ENCODE measurements at regions not wholly inside any gene's neighbourhood (a gene's known extent, or its start where the extent isn't known, plus 50 kb on each side); places are given as distances from the start of the nearest gene placed in this dataset.

DNA sequence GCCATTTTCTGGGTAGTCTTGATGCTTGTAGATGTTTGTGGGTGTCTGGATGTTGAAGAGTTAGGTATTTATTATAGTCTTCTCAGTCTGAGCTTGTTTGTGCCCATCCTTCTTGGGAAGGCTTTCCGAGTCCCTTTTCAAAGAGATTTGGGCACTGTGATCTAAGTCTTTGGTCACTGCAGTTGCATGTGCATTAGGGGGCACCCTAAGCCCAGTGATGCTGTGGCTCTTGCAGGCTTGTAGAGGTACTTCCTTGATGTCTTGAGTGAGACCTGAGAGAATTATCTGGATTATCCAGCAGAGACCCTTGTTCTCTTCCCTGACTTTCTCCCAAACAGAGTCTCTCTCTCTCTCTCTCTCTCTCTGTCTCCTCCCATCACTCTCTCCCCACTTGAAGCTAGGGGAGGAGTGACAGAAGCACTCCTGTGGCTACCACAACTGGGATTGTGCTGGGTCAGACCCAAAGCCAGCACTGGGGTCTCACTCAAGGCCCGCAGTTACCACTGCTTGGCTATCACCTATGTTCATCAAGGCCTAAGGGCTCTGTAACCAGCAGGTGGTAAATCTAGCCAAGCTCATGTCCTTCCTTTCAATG lies 68.5 kb downstream of the TMCO5A start:
- Histone ChIP-seq H3K9me3 (ENCODE audit: control insufficient read depth, low read length) (no peaks in the 10 kb centered on the region), H3K27me3 (replicated peaks; ENCODE audit: control insufficient read depth, insufficient read depth, low read length, poor library complexity, severe bottlenecking) (no peaks in the 10 kb centered on the region), H3K36me3 (ENCODE audit: control insufficient read depth, insufficient read depth, low read length) (no peaks in the 10 kb centered on the region), H3K4me3 (ENCODE audit: insufficient read depth, low read depth, low read length, poor library complexity, severe bottlenecking) (no peak overlapping the region), H3K4me1 (ENCODE audit: control insufficient read depth, insufficient read depth, low read length, poor library complexity, severe bottlenecking) (no peaks in the 10 kb centered on the region), H3K27ac (ENCODE audit: insufficient read depth, low read length, poor library complexity, severe bottlenecking) (no peak overlapping the region)
- no peak for DNase-seq

DNA sequence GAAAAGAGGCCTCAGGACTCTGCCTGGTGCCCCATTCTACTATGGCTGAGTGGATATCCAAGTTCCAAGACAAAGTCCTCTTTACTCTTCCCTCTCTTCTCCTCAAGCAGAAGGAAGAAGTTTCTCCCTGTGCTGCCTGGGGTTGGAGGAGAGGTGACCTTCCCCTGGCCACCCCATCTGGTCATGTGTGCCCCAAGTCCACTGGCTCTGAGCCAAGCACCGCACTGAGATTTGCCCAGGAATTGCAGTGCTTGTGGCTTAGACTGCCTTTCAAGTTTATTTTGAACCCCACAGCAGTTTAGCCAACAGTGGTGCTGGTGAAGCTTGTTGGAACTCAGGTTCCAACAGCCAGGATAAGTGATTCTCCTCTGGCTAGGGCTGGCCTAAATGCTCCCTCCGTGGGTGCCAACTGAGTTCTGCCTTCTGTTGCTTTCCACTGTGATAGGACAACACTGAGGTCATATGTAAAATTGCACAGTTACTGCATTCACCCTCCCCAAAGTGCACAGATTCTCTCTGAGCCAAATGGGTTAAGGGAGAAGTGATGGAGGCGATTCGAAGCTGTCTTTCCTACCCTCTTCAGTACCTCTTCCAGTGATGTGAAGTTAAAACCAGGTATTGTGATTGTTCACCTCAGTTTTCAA lies 69.9 kb downstream of the TMCO5A start:
- H3K27ac ChIP-seq (ENCODE audit: insufficient read depth, low read length, poor library complexity, severe bottlenecking): no peak overlapping the region
- no peak for DNase-seq
- H3K36me3 ChIP-seq (ENCODE audit: control insufficient read depth, insufficient read depth, low read length): no peaks in the 10 kb centered on the region
- no peaks in the 10 kb centered on the region for H3K9me3 ChIP-seq (ENCODE audit: control insufficient read depth, low read length)
- H3K27me3 ChIP-seq (replicated peaks; ENCODE audit: control insufficient read depth, insufficient read depth, low read length, poor library complexity, severe bottlenecking): no peaks in the 10 kb centered on the region
- no peaks in the 10 kb centered on the region for H3K4me1 ChIP-seq (ENCODE audit: control insufficient read depth, insufficient read depth, low read length, poor library complexity, severe bottlenecking)
- H3K4me3 ChIP-seq (ENCODE audit: insufficient read depth, low read depth, low read length, poor library complexity, severe bottlenecking): no peak overlapping the region

DNA sequence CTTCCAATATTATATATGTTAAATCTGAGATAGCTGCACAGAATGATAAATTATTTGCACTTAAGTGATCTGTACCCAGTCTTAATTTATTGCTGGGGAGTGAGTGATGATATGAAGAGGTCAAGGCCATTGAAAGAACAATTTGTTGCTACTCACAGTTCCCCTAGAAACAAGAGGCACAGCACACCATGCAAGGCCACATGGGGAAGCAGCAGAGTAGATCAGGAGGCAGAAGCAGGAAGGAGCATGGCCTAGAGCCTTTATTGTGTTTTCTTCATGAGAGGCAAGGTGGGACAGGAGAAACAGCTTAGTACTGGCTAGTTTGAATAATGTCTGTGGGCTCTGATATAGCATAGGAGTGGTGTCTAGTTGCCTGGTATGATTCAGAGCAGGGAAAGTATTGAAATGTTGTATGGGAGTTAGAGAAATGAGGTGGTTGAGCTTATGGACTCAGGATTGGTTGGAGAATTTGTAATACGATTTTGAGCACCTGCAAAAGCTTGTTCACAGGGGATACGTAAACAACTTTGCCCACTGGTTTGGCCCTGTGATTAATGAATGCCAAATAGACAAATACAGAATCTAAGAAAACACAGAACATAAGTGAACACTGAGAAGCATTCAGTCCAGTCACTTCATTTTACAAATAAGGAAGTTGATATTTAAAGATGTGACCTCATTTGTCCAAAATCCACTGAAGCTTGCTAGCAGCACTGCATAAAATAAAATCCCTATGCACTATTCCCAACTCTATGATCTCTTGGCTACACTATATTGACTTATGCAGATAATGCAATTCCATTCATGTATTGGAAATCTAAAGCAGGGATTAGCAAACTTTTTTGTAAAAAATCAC lies 71.7 kb downstream of the TMCO5A start:
- no peak for DNase-seq
- Histone ChIP-seq H3K36me3 (ENCODE audit: control insufficient read depth, insufficient read depth, low read length) (no peaks in the 10 kb centered on the region), H3K4me1 (ENCODE audit: control insufficient read depth, insufficient read depth, low read length, poor library complexity, severe bottlenecking) (no peaks in the 10 kb centered on the region), H3K27ac (ENCODE audit: insufficient read depth, low read length, poor library complexity, severe bottlenecking) (no peak overlapping the region), H3K4me3 (ENCODE audit: insufficient read depth, low read depth, low read length, poor library complexity, severe bottlenecking) (no peak overlapping the region), H3K9me3 (ENCODE audit: control insufficient read depth, low read length) (no peaks in the 10 kb centered on the region), H3K27me3 (replicated peaks; ENCODE audit: control insufficient read depth, insufficient read depth, low read length, poor library complexity, severe bottlenecking) (no peaks in the 10 kb centered on the region)

DNA sequence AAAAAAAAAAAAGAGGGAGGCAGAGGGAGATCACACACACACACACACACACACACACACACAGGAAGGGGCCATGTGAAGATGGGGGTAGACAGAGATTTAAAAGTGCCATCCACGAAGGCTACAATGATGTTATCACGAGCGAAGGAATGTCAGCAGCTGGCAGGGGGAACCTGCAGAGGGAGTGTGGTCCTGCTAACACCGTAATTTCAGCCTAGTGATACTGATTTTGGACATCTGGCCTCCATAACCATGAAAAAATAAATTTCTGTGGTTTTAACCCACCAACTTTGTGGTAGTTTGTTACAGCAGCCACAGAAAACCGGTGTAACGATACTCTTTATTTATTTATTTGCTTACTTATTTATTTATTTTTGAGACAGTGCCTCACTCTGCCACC lies 76.0 kb downstream of the TMCO5A start:
- H3K9me3 ChIP-seq (ENCODE audit: control insufficient read depth, low read length): no peaks in the 10 kb centered on the region
- DNase-seq: no peak
- H3K27ac ChIP-seq (ENCODE audit: insufficient read depth, low read length, poor library complexity, severe bottlenecking): no peak overlapping the region
- no peaks in the 10 kb centered on the region for H3K36me3 ChIP-seq (ENCODE audit: control insufficient read depth, insufficient read depth, low read length)
- H3K27me3 ChIP-seq (replicated peaks; ENCODE audit: control insufficient read depth, insufficient read depth, low read length, poor library complexity, severe bottlenecking): no peaks in the 10 kb centered on the region
- H3K4me1 ChIP-seq (ENCODE audit: control insufficient read depth, insufficient read depth, low read length, poor library complexity, severe bottlenecking): no peaks in the 10 kb centered on the region
- H3K4me3 ChIP-seq (ENCODE audit: insufficient read depth, low read depth, low read length, poor library complexity, severe bottlenecking): no peak overlapping the region

DNA sequence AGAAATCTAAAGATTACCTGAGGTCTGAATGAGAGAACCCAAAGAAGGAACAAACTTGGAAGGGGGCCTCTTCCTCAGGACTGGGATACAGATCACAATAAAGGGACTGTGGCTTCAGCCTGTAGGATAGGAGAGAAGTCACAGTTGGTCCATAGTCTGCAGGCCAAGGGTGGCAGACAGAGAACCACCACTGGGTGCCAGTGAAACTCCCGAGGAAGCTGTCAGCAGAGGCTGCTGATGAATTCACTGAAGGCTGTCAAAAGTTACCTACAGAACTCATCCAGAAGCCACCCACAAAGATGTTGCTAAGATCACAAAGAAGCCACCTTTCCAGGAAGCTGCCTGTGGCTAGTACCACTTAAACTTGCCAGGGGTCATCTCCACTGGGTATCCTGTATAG lies 78.5 kb downstream of the TMCO5A start:
- Histone ChIP-seq H3K4me1 (ENCODE audit: control insufficient read depth, insufficient read depth, low read length, poor library complexity, severe bottlenecking) (no peaks in the 10 kb centered on the region), H3K9me3 (ENCODE audit: control insufficient read depth, low read length) (no peaks in the 10 kb centered on the region), H3K4me3 (ENCODE audit: insufficient read depth, low read depth, low read length, poor library complexity, severe bottlenecking) (no peak overlapping the region), H3K27ac (ENCODE audit: insufficient read depth, low read length, poor library complexity, severe bottlenecking) (no peak overlapping the region), H3K27me3 (replicated peaks; ENCODE audit: control insufficient read depth, insufficient read depth, low read length, poor library complexity, severe bottlenecking) (no peaks in the 10 kb centered on the region), H3K36me3 (ENCODE audit: control insufficient read depth, insufficient read depth, low read length) (no peaks in the 10 kb centered on the region)
- DNase-seq: no peak

DNA sequence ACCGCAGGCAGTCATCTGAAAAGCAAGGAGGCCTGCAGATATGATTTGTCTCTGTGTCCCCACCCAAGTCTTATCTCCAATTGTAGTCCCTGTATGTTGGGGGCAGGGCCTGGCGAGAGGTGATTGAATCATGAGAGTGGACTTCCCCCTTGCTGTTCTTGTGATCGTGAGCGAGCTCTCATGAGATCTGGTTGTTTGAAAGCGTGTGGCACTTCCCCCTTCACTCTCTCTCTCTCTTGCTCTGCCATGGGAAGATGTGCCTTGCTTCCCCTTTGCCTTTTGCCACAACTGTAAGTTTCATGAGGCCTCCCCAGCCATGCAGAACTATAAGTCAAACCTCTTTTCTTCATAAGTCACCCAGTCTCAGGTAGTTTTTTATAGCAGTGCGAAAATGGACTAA lies 83.3 kb downstream of the TMCO5A start:
- H3K27me3 ChIP-seq (replicated peaks; ENCODE audit: control insufficient read depth, insufficient read depth, low read length, poor library complexity, severe bottlenecking): no peaks in the 10 kb centered on the region
- no peak overlapping the region for H3K27ac ChIP-seq (ENCODE audit: insufficient read depth, low read length, poor library complexity, severe bottlenecking)
- DNase-seq: no peak
- H3K4me3 ChIP-seq (ENCODE audit: insufficient read depth, low read depth, low read length, poor library complexity, severe bottlenecking): no peak overlapping the region
- H3K36me3 ChIP-seq (ENCODE audit: control insufficient read depth, insufficient read depth, low read length): no peaks in the 10 kb centered on the region
- H3K9me3 ChIP-seq (ENCODE audit: control insufficient read depth, low read length): no peaks in the 10 kb centered on the region
- H3K4me1 ChIP-seq (ENCODE audit: control insufficient read depth, insufficient read depth, low read length, poor library complexity, severe bottlenecking): no peaks in the 10 kb centered on the region

DNA sequence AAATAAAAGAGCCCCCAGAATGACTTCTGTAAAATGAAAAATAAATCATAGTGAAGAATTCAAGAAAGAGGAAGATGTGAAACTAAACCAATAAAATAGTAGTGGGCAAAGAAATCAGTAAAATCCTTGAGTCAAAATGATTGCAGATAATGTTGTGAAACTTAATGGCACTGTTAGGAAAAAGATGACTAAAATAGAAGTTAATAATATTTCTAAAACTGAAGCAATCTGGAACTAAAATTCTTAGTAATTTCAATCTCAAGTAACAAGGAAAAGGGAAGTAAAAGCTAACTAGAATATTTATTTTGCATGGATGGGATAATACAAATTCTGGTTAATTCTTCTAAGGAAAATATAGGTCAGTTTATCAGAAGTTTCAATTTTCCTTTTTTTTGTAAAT lies 84.6 kb downstream of the TMCO5A start:
- no peak overlapping the region for H3K4me3 ChIP-seq (ENCODE audit: insufficient read depth, low read depth, low read length, poor library complexity, severe bottlenecking)
- no peaks in the 10 kb centered on the region for H3K27me3 ChIP-seq (replicated peaks; ENCODE audit: control insufficient read depth, insufficient read depth, low read length, poor library complexity, severe bottlenecking)
- H3K36me3 ChIP-seq (ENCODE audit: control insufficient read depth, insufficient read depth, low read length): no peaks in the 10 kb centered on the region
- DNase-seq: no peak
- H3K27ac ChIP-seq (ENCODE audit: insufficient read depth, low read length, poor library complexity, severe bottlenecking): no peak overlapping the region
- no peaks in the 10 kb centered on the region for H3K9me3 ChIP-seq (ENCODE audit: control insufficient read depth, low read length)
- H3K4me1 ChIP-seq (ENCODE audit: control insufficient read depth, insufficient read depth, low read length, poor library complexity, severe bottlenecking): no peaks in the 10 kb centered on the region

DNA sequence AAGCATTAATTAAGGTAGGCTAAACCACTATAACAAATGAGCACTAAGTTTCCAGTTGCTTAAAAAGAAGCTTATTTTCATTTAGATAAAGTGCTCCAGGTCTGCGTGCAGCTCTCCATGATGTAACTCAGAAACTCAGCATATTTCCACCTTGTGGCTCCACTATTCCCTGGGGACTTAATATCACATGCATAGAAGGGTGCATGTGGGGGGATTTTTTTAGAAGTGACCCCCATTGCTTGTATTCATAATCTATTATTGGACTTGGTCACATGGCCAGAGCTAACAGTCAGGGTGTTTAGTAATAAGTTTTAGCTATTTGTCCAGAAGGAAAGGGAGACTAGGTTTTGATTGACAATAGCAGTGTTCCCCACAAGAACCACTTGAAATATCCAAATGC lies 86.8 kb downstream of the TMCO5A start:
- Histone ChIP-seq H3K27ac (ENCODE audit: insufficient read depth, low read length, poor library complexity, severe bottlenecking) (no peak overlapping the region), H3K4me1 (ENCODE audit: control insufficient read depth, insufficient read depth, low read length, poor library complexity, severe bottlenecking) (no peaks in the 10 kb centered on the region), H3K9me3 (ENCODE audit: control insufficient read depth, low read length) (no peaks in the 10 kb centered on the region), H3K27me3 (replicated peaks; ENCODE audit: control insufficient read depth, insufficient read depth, low read length, poor library complexity, severe bottlenecking) (no peaks in the 10 kb centered on the region), H3K4me3 (ENCODE audit: insufficient read depth, low read depth, low read length, poor library complexity, severe bottlenecking) (no peak overlapping the region), H3K36me3 (ENCODE audit: control insufficient read depth, insufficient read depth, low read length) (no peaks in the 10 kb centered on the region)
- DNase-seq: no peak

DNA sequence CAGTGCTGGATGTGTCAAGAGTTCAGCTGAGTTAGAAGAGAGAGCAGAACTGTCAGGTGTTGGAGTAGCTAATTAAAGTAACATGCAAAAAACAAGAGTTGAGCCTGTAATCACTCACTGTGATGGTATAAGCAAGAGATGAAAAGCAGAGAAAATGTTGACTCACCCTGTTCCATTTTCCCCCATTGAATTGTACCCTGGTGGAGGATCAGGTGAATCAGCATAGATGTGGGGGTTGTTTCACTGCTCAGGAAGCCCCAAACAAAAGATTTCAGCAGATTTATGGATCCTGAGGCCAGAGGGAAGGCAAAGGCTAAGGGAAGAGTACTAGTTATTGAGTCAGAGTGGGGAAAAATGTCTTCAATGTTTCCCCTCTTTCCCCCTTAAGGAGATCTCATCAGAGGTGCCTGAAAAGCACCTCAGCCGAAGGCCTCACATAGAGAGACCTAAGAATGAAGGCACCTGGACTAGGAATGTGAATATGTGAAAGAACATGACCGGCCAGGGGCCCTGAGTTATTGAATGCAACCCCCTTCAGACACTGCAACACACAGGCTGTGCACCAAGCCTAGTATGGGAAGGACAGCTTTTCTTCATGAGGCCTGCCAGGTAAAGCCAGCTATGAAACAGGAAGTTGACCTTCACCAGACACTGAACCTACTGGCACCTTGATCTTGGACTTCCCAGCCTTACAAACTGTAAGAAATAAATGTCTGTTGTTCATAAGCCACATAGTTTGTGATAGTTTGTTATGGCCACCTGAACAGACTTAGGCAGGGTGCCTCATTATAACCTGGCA lies 90.1 kb downstream of the TMCO5A start:
- H3K4me3 ChIP-seq (ENCODE audit: insufficient read depth, low read depth, low read length, poor library complexity, severe bottlenecking): no peak overlapping the region
- DNase-seq: no peak
- H3K4me1 ChIP-seq (ENCODE audit: control insufficient read depth, insufficient read depth, low read length, poor library complexity, severe bottlenecking): no peaks in the 10 kb centered on the region

More for the DNA sequence above, 90.1 kb downstream of the TMCO5A start:
- Histone ChIP-seq H3K27ac (ENCODE audit: insufficient read depth, low read length, poor library complexity, severe bottlenecking) (no peak overlapping the region), H3K9me3 (ENCODE audit: control insufficient read depth, low read length) (no peaks in the 10 kb centered on the region), H3K36me3 (ENCODE audit: control insufficient read depth, insufficient read depth, low read length) (no peaks in the 10 kb centered on the region), H3K27me3 (replicated peaks; ENCODE audit: control insufficient read depth, insufficient read depth, low read length, poor library complexity, severe bottlenecking) (no peaks in the 10 kb centered on the region)

All from effector memory CD4-positive, alpha-beta T cell (primary cell).